ENCODE measurements at regions not wholly inside any gene's neighbourhood (a gene's known extent, or its start where the extent isn't known, plus 50 kb on each side); places are given as distances from the start of the nearest gene placed in this dataset.

DNA sequence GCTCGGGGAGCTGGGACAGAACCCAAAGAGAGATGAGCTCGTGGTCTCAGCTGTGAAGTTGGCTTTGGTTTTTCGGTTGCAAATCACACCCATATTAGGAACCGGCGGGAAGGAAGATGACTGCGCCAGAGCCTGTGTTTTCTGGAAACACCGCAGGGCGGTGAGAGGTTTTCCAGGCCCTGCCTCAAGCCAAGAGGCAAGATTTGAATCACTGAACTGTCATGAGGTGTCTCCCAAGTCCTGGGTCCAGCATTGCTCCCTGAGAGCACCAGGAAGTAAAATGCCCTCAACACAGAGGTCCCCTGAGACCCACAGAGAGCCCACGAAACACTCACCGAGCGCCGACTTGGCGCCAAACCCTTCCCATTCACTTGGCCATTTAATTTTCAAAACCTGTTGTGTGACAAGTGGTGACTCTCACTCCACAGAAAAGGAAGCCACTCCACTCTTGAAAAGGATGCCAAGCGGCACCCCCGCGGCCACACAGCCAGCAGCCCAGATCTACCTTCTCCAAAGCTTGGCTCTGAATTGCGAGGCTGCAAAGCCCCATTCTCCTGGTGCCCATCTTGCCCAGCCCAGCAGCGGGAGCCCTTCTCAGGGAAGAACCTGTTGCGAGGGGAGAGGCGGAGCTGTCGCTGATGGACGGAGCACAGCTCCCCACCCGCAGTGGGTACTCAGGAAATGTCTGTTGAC lies 99.0 kb upstream of the RUNX3 start:
- no peak for TF ChIP-seq KDM5A (IDR thresholded peaks at IDR 0.05)
- no peak for TF ChIP-seq POLR2A (IDR thresholded peaks at IDR 0.05; ENCODE audit: low read length)
- TF ChIP-seq, protein P1, sequence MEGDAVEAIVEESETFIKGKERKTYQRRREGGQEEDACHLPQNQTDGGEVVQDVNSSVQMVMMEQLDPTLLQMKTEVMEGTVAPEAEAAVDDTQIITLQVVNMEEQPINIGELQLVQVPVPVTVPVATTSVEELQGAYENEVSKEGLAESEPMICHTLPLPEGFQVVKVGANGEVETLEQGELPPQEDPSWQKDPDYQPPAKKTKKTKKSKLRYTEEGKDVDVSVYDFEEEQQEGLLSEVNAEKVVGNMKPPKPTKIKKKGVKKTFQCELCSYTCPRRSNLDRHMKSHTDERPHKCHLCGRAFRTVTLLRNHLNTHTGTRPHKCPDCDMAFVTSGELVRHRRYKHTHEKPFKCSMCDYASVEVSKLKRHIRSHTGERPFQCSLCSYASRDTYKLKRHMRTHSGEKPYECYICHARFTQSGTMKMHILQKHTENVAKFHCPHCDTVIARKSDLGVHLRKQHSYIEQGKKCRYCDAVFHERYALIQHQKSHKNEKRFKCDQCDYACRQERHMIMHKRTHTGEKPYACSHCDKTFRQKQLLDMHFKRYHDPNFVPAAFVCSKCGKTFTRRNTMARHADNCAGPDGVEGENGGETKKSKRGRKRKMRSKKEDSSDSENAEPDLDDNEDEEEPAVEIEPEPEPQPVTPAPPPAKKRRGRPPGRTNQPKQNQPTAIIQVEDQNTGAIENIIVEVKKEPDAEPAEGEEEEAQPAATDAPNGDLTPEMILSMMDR (IDR thresholded peaks at IDR 0.05): no peak
- TF ChIP-seq, protein P2, sequence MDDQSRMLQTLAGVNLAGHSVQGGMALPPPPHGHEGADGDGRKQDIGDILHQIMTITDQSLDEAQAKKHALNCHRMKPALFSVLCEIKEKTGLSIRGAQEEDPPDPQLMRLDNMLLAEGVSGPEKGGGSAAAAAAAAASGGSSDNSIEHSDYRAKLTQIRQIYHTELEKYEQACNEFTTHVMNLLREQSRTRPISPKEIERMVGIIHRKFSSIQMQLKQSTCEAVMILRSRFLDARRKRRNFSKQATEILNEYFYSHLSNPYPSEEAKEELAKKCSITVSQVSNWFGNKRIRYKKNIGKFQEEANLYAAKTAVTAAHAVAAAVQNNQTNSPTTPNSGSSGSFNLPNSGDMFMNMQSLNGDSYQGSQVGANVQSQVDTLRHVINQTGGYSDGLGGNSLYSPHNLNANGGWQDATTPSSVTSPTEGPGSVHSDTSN (IDR thresholded peaks at IDR 0.05): no peak
- TF ChIP-seq USF2 (IDR thresholded peaks at IDR 0.05): no peak
- no peak for TF ChIP-seq RNF2 (IDR thresholded peaks at IDR 0.05; ENCODE audit: borderline replicate concordance, low read depth)
- no peak for TF ChIP-seq MAX (IDR thresholded peaks at IDR 0.05)
- no peak for TF ChIP-seq JUN (IDR thresholded peaks at IDR 0.05)
- no peak for TF ChIP-seq HMGXB4 (CRISPR knock-in tag; IDR thresholded peaks at IDR 0.05; ENCODE audit: borderline replicate concordance)
- TF ChIP-seq EP300 (IDR thresholded peaks at IDR 0.05): no peak
- TF ChIP-seq SMC3 (IDR thresholded peaks at IDR 0.05): no peak
- no peak for TF ChIP-seq RAD21 (conservative IDR thresholded peaks at IDR 0.05 in 1 of 2, IDR thresholded peaks at IDR 0.05 in 1 of 2)
- TF ChIP-seq EHMT2 (IDR thresholded peaks at IDR 0.05; ENCODE audit: low read depth): no peak

Measured in A549 (cell line).